HCT116 (cell line): ENCODE measurements at regions not wholly inside any gene's neighbourhood (a gene's known extent, or its start where the extent isn't known, plus 50 kb on each side); places are given as distances from the start of the nearest gene placed in this dataset.

Experiments used
- ATAC-seq: fragments of 200-7000 bp; cut with Tn5 transposase; 2 replicates; pipeline ENCODE4 v1.9.1; 2020; ENCODE audit warnings: mild to moderate bottlenecking, moderate library complexity
- BruUV-seq: library from RNA; stranded (reverse); fragments of 400-500 nt; replicated peaks from 2 replicates; lab custom pipeline; 2021; lab: Mats Ljungman, UMichigan
- CTCF ChIA-PET: fragments of 300-600 bp; sonication (Branson Sonifier 250); formaldehyde crosslinking; loops from one replicate; lab custom pipeline; 2021; ENCODE audit warnings: antibody characterized with exemption; lab: Charles Lee
- POLR2A ChIA-PET: fragments of 300-600, 350-600 bp; sonication (Branson Sonifier 250); formaldehyde crosslinking; loops from one replicate; lab custom pipeline; 2021; ENCODE audit warnings: antibody characterized with exemption; lab: Charles Lee
- RAD21 ChIA-PET, 2 experiments: fragments of 300-600 bp; sonication (Branson Sonifier 250); formaldehyde crosslinking; loops; one replicate each; lab custom pipeline; 2023; ENCODE audit warnings: low total read pairs in 2 of 2; ENCODE audit not compliant: uncharacterized antibody in 2 of 2, unreplicated experiment in 2 of 2, low non-redundant PET in 1 of 2; lab: Charles Lee
- DNase-seq: peaks from one replicate; pipeline ENCODE4 v3.0.0-alpha.2; 2010; ENCODE audit warnings: low read depth, low spot score
- H2AFZ ChIP-seq: fragments of 200-600 bp; shearing (Covaris generic), sonication (generic); 2 replicates; pipeline ENCODE4 v1.6.1; 2017; ENCODE audit warnings: low read depth, mixed run types, mixed read lengths, antibody characterized with exemption, low read length; ENCODE audit not compliant: poor library complexity, severe bottlenecking
- H3K27ac ChIP-seq: 2 replicates; pipeline ENCODE4 v1.5.1; 2012; ENCODE audit warnings: low read depth, low read length
- H3K27me3 ChIP-seq: fragments of 200-600 bp; sonication (generic); 2 replicates; pipeline ENCODE4 v1.6.1; 2016; ENCODE audit warnings: mixed run types, low read length, mixed read lengths; ENCODE audit not compliant: insufficient read depth
- H3K36me3 ChIP-seq, 2 experiments: fragments of 200-500 bp in 1 of 2; fragments of 200-600 bp in 1 of 2; sonication (Bioruptor generic) in 1 of 2; sonication (generic) in 1 of 2; 2 replicates each; pipeline versions ENCODE4 v1.5.1 to v1.6.1; 2014 to 2016; ENCODE audit warnings: low read length in 2 of 2, inconsistent platforms in 1 of 2, mixed read lengths in 1 of 2, mixed run types in 1 of 2; ENCODE audit not compliant: insufficient read depth in 2 of 2, control insufficient read depth in 1 of 2
- H3K4me1 ChIP-seq, 2 experiments: fragments of 200-600 bp in 1 of 2; sonication (generic) in 1 of 2; 2 replicates each; pipeline versions ENCODE4 v1.5.1 to v1.6.1; 2012 to 2017; ENCODE audit warnings: low read length in 2 of 2, inconsistent platforms in 1 of 2, mild to moderate bottlenecking in 1 of 2, mixed read lengths in 1 of 2, mixed run types in 1 of 2, moderate library complexity in 1 of 2; ENCODE audit not compliant: insufficient read depth in 2 of 2, control insufficient read depth in 1 of 2
- H3K4me2 ChIP-seq: fragments of 200-600 bp; sonication (generic); 2 replicates; pipeline ENCODE4 v1.6.1; 2017; ENCODE audit warnings: mixed run types, low read length, mixed read lengths
- H3K4me3 ChIP-seq, 2 experiments: fragments of 200-600 bp in 1 of 2; sonication (generic) in 1 of 2; replicated peaks in 1 of 2; 2 replicates each; pipeline ENCODE4 v1.5.1; 2011 to 2016; ENCODE audit warnings: low read length in 2 of 2, control low read depth in 1 of 2, low read depth in 1 of 2, mild to moderate bottlenecking in 1 of 2, mixed read lengths in 1 of 2, mixed run types in 1 of 2
- H3K79me2 ChIP-seq: fragments of 200-600 bp; sonication (generic); 2 replicates; pipeline ENCODE4 v1.6.1; 2017; ENCODE audit warnings: mild to moderate bottlenecking, mixed run types, low read length, moderate library complexity, mixed read lengths; ENCODE audit not compliant: insufficient read depth
- H3K9ac ChIP-seq: fragments of 200-600 bp; sonication (generic); 2 replicates; pipeline ENCODE4 v1.6.1; 2016; ENCODE audit warnings: low read length, mixed read lengths
- H3K9me2 ChIP-seq: fragments of 200-600 bp; sonication (generic), shearing (Covaris generic); 2 replicates; pipeline ENCODE4 v1.6.1; 2017; ENCODE audit warnings: mixed run types, mild to moderate bottlenecking, moderate library complexity; ENCODE audit not compliant: insufficient read depth
- H3K9me3 ChIP-seq, 2 experiments: fragments of 200-500 bp in 1 of 2; fragments of 200-600 bp in 1 of 2; sonication (Bioruptor generic) in 1 of 2; sonication (generic) in 1 of 2; 2 replicates each; pipeline ENCODE4 v1.6.1; 2014 to 2017; ENCODE audit warnings: low read length in 2 of 2, mixed read lengths in 2 of 2, inconsistent platforms in 1 of 2, low read depth in 1 of 2, mild to moderate bottlenecking in 1 of 2, mixed run types in 1 of 2, moderate library complexity in 1 of 2; ENCODE audit not compliant: control insufficient read depth in 1 of 2, insufficient read depth in 1 of 2
- H4K20me1 ChIP-seq: fragments of 200-600 bp; sonication (generic), shearing (Covaris generic); 2 replicates; pipeline ENCODE4 v1.6.1; 2017; ENCODE audit warnings: mixed run types, mild to moderate bottlenecking, moderate library complexity; ENCODE audit not compliant: insufficient read depth
- CEBPB ChIP-seq: IDR thresholded peaks from 2 replicates; pipeline ENCODE4 v1.6.1; 2012; ENCODE audit warnings: low read depth
- CTCF ChIP-seq, 3 experiments: fragments of 200-600 bp in 1 of 3; sonication (generic) in 1 of 3; IDR thresholded peaks in 2 of 3; conservative IDR thresholded peaks in 1 of 3; 2 replicates each; pipeline ENCODE4 v1.5.1; 2012 to 2017; ENCODE audit warnings: low read depth in 2 of 3, low read length in 2 of 3, antibody characterized with exemption in 1 of 3, borderline replicate concordance in 1 of 3, control low read depth in 1 of 3, mild to moderate bottlenecking in 1 of 3, mixed read lengths in 1 of 3, mixed run types in 1 of 3, moderate library complexity in 1 of 3; ENCODE audit not compliant: insufficient read depth in 1 of 3
- EGR1 ChIP-seq: IDR thresholded peaks from 2 replicates; pipeline ENCODE4 v1.6.1; 2012; ENCODE audit warnings: low read depth
- ELF1 ChIP-seq: IDR thresholded peaks from 2 replicates; pipeline ENCODE4 v1.6.1; 2012; ENCODE audit warnings: low read depth, borderline replicate concordance
- EZH2 ChIP-seq: fragments of 200-600 bp; sonication (generic); IDR thresholded peaks from 2 replicates; pipeline ENCODE4 v1.6.1; 2017; ENCODE audit warnings: antibody characterized with exemption, mixed run types
- EZH2phosphoT487 ChIP-seq: fragments of 200-600 bp; IDR thresholded peaks from 2 replicates; pipeline ENCODE4 v1.6.1; 2018; ENCODE audit warnings: antibody characterized with exemption, borderline replicate concordance
- FOSL1 ChIP-seq: IDR thresholded peaks from 2 replicates; pipeline ENCODE4 v1.6.1; 2012; ENCODE audit warnings: low read depth
- JUND ChIP-seq: IDR thresholded peaks from 2 replicates; pipeline ENCODE4 v1.6.1; 2012
- MAX ChIP-seq: IDR thresholded peaks from 2 replicates; pipeline ENCODE4 v1.6.1; 2012
- POLR2A ChIP-seq: IDR thresholded peaks from 2 replicates; pipeline ENCODE4 v1.7.0; 2011; ENCODE audit warnings: borderline replicate concordance; ENCODE audit not compliant: insufficient read depth, insufficient read length; ENCODE audit errors: extremely low read depth
- POLR2AphosphoS5 ChIP-seq: IDR thresholded peaks from 2 replicates; pipeline ENCODE4 v1.6.1; 2011; ENCODE audit warnings: mild to moderate bottlenecking, low read depth, low read length, moderate library complexity
- RAD21 ChIP-seq: IDR thresholded peaks from 2 replicates; pipeline ENCODE4 v1.6.1; 2012; ENCODE audit warnings: low read depth, mild to moderate bottlenecking
- SIN3A ChIP-seq: IDR thresholded peaks from 2 replicates; pipeline ENCODE4 v1.6.1; 2012; ENCODE audit warnings: low read depth
- SRF ChIP-seq: IDR thresholded peaks from 2 replicates; pipeline ENCODE4 v1.6.1; 2012; ENCODE audit warnings: low read depth
- YY1 ChIP-seq: IDR thresholded peaks from 2 replicates; pipeline ENCODE4 v1.6.1; 2011; ENCODE audit warnings: low read length, low read depth, moderate library complexity, mild to moderate bottlenecking; ENCODE audit not compliant: insufficient replicate concordance; ENCODE audit errors: extremely low read depth
- ZFX ChIP-seq: fragments of 450-650 bp; IDR thresholded peaks from 2 replicates; pipeline ENCODE4 v1.6.1; 2017
- ZNF274 ChIP-seq: fragments of 200-500 bp; sonication (Bioruptor generic); IDR thresholded peaks from 2 replicates; pipeline ENCODE4 v1.6.1; 2014; ENCODE audit warnings: mild to moderate bottlenecking, low read depth, low read length, inconsistent platforms
- intact Hi-C: fragments of 100-400 bp; cut with micrococcal nuclease; formaldehyde crosslinking; loops from 2 replicates; pipeline ENCODE4 v1.10.0; 2022
- TF ChIP-seq, protein P1 (sequence below): IDR thresholded peaks from 2 replicates; pipeline ENCODE4 v1.6.1; 2012; ENCODE audit warnings: low read depth
- TF ChIP-seq, protein P2 (sequence below): IDR thresholded peaks from 2 replicates; pipeline ENCODE4 v1.6.1; 2012
- TF ChIP-seq, protein P3 (sequence below): IDR thresholded peaks from 2 replicates; pipeline ENCODE4 v1.6.1; 2011; ENCODE audit warnings: mild to moderate bottlenecking, low read length, moderate library complexity; ENCODE audit not compliant: insufficient replicate concordance; ENCODE audit errors: extremely low read depth

DNA sequence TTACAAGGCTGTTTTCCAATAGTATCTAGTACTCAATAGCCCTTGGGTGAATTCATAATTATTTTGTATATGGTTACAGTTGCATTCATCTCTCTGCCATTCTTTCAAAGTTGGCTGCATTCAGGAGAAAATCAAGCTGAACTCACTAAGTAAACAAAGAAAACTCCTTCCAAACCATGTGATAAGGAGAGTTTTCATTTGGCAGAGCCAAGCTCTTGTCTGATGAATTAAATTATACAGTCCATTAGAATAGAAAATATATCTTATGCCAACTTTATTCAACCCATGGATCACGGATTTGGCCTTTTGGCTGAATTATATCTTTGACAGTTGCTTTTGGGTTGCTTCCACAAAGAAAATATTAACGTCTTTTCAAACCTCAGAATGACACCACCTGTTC lies 272.3 kb upstream of the ROBO1 start:
- no TSS peak for BruUV-seq
- POLR2A ChIA-PET: no interaction called here
- no peaks in the 10 kb centered on the region for H3K9me2 ChIP-seq

More for the DNA sequence above, 272.3 kb upstream of the ROBO1 start:
- no peak overlapping the region for H3K9ac ChIP-seq
- TF ChIP-seq CTCF (IDR thresholded peaks at IDR 0.05 in 2 of 3, conservative IDR thresholded peaks at IDR 0.05 in 1 of 3; ENCODE audit: borderline replicate concordance in 1 of 3, insufficient read depth in 1 of 3, low read depth in 2 of 3, low read length in 2 of 3) (no peak), SRF (no peak), POLR2A (no peak), POLR2AphosphoS5 (no peak), CEBPB (no peak), ELF1 (no peak), EZH2 (no peak), RAD21 (no peak), EZH2phosphoT487 (no peak), FOSL1 (no peak), EGR1 (no peak), JUND (no peak), SIN3A (no peak), YY1 (no peak), ZFX (no peak), ZNF274 (no peak), MAX (no peak)
- TF ChIP-seq, protein P1, sequence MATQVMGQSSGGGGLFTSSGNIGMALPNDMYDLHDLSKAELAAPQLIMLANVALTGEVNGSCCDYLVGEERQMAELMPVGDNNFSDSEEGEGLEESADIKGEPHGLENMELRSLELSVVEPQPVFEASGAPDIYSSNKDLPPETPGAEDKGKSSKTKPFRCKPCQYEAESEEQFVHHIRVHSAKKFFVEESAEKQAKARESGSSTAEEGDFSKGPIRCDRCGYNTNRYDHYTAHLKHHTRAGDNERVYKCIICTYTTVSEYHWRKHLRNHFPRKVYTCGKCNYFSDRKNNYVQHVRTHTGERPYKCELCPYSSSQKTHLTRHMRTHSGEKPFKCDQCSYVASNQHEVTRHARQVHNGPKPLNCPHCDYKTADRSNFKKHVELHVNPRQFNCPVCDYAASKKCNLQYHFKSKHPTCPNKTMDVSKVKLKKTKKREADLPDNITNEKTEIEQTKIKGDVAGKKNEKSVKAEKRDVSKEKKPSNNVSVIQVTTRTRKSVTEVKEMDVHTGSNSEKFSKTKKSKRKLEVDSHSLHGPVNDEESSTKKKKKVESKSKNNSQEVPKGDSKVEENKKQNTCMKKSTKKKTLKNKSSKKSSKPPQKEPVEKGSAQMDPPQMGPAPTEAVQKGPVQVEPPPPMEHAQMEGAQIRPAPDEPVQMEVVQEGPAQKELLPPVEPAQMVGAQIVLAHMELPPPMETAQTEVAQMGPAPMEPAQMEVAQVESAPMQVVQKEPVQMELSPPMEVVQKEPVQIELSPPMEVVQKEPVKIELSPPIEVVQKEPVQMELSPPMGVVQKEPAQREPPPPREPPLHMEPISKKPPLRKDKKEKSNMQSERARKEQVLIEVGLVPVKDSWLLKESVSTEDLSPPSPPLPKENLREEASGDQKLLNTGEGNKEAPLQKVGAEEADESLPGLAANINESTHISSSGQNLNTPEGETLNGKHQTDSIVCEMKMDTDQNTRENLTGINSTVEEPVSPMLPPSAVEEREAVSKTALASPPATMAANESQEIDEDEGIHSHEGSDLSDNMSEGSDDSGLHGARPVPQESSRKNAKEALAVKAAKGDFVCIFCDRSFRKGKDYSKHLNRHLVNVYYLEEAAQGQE: no peak
- TF ChIP-seq, protein P2, sequence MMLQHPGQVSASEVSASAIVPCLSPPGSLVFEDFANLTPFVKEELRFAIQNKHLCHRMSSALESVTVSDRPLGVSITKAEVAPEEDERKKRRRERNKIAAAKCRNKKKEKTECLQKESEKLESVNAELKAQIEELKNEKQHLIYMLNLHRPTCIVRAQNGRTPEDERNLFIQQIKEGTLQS: no peak
- TF ChIP-seq, protein P3, sequence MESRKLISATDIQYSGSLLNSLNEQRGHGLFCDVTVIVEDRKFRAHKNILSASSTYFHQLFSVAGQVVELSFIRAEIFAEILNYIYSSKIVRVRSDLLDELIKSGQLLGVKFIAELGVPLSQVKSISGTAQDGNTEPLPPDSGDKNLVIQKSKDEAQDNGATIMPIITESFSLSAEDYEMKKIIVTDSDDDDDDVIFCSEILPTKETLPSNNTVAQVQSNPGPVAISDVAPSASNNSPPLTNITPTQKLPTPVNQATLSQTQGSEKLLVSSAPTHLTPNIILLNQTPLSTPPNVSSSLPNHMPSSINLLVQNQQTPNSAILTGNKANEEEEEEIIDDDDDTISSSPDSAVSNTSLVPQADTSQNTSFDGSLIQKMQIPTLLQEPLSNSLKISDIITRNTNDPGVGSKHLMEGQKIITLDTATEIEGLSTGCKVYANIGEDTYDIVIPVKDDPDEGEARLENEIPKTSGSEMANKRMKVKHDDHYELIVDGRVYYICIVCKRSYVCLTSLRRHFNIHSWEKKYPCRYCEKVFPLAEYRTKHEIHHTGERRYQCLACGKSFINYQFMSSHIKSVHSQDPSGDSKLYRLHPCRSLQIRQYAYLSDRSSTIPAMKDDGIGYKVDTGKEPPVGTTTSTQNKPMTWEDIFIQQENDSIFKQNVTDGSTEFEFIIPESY: no peak
- TF ChIP-seq, all 23 proteins: peak for 0
- no peaks in the 10 kb centered on the region for H3K79me2 ChIP-seq
- H3K4me3 ChIP-seq: no peak overlapping the region
- H3K4me2 ChIP-seq: no peak overlapping the region
- no peak for ATAC-seq
- ChIA-PET CTCF (no interaction called here), RAD21 (no interaction called here)
- no peaks in the 10 kb centered on the region for H3K36me3 ChIP-seq
- H3K9me3 ChIP-seq: peaks cover 14 to 19% of the 10 kb centered on the region in 2 experiments; a peak in 2 of 4 replicates
- no peaks in the 10 kb centered on the region for H3K4me1 ChIP-seq
- H2AFZ ChIP-seq: no peak overlapping the region
- H4K20me1 ChIP-seq: no peaks in the 10 kb centered on the region
- no peak overlapping the region for H3K27ac ChIP-seq
- no peak for DNase-seq
- intact Hi-C loops: no loop called here
- no peaks in the 10 kb centered on the region for H3K27me3 ChIP-seq
